ENCODE measurements at regions not wholly inside any gene's neighbourhood (a gene's known extent, or its start where the extent isn't known, plus 50 kb on each side); places are given as distances from the start of the nearest gene placed in this dataset.

- no peak for DNase-seq (ENCODE audit: low spot score)
- TF ChIP-seq CTCF (IDR thresholded peaks at IDR 0.05; ENCODE audit: extremely low read depth, missing control alignments), result no peak
These were observed 316.9 kb upstream of the TLE3 start for GRCh38 chr15:70414626-70415025.

GRCh38 chr15:70412794-70413193 is 315.1 kb upstream of the TLE3 start:
- TF ChIP-seq CTCF (IDR thresholded peaks at IDR 0.05; ENCODE audit: extremely low read depth, missing control alignments), result no peak
- no peak for DNase-seq (ENCODE audit: low spot score)

GRCh38 chr15:70411143-70411863 is 313.6 kb upstream of the TLE3 start:
- no peak for DNase-seq (ENCODE audit: low spot score)
- TF ChIP-seq CTCF (IDR thresholded peaks at IDR 0.05; ENCODE audit: extremely low read depth, missing control alignments), result no peak

- no peak for DNase-seq (ENCODE audit: low spot score)
- no peak for TF ChIP-seq CTCF (IDR thresholded peaks at IDR 0.05; ENCODE audit: extremely low read depth, missing control alignments)
These were observed 312.8 kb upstream of the TLE3 start for GRCh38 chr15:70410371-70410985.

- no peak for DNase-seq (ENCODE audit: low spot score)
- no peak for TF ChIP-seq CTCF (IDR thresholded peaks at IDR 0.05; ENCODE audit: extremely low read depth, missing control alignments)
These were observed 311.7 kb upstream of the TLE3 start for GRCh38 chr15:70409388-70409787.

GRCh38 chr15:70407955-70408354 is 310.2 kb upstream of the TLE3 start:
- no peak for TF ChIP-seq CTCF (IDR thresholded peaks at IDR 0.05; ENCODE audit: extremely low read depth, missing control alignments)
- DNase-seq (ENCODE audit: low spot score), result no peak

- no peak for DNase-seq (ENCODE audit: low spot score)
- TF ChIP-seq CTCF (IDR thresholded peaks at IDR 0.05; ENCODE audit: extremely low read depth, missing control alignments), result no peak
These were observed 309.6 kb upstream of the TLE3 start for GRCh38 chr15:70407336-70407670.
